Peyer's patch (tissue), 4 donors: ENCODE measurements at regions not wholly inside any gene's neighbourhood (a gene's known extent, or its start where the extent isn't known, plus 50 kb on each side); places are given as distances from the start of the nearest gene placed in this dataset.
"Not testable (repeated sequence)": the region's sequence is repeated elsewhere in the genome, so short reads cannot be mapped to it uniquely, and the experiment has no call there.

Experiments used
- DNase-seq, 3 donors: peaks; one replicate each; pipeline ENCODE4 v3.0.0-alpha.2; 2017 to 2019
- H3K27ac ChIP-seq, 4 donors: fragments of 200-600 bp; sonication (generic); one replicate each; pipeline ENCODE4 v1.5.1; 2016 to 2019
- H3K27me3 ChIP-seq, 2 donors: fragments of 200-600 bp; sonication (generic); one replicate each; pipeline ENCODE4 v1.5.1; 2019
- H3K36me3 ChIP-seq, 3 donors: fragments of 200-600 bp; sonication (generic); one replicate each; pipeline ENCODE4 v1.5.1; 2016 to 2019
- H3K4me1 ChIP-seq, 4 donors: fragments of 200-600 bp; sonication (generic); one replicate each; pipeline ENCODE4 v1.5.1; 2016 to 2019
- H3K4me3 ChIP-seq, 4 donors: fragments of 200-600 bp; sonication (generic); 1 replicate in 3 of 4; 2 replicates in 1 of 4; pipeline ENCODE4 v1.5.1; 2016 to 2019; ENCODE audit warnings: mild to moderate bottlenecking in 1 of 4
- H3K9me3 ChIP-seq, 4 donors: fragments of 200-600 bp; sonication (generic); one replicate each; pipeline ENCODE4 v1.5.1; 2016 to 2019; ENCODE audit warnings: mild to moderate bottlenecking in 1 of 4
- POLR2A ChIP-seq, 2 donors: fragments of 450-650 bp; IDR thresholded peaks; one replicate each; pipeline ENCODE4 v1.5.1; 2017; ENCODE audit warnings: antibody characterized with exemption in 2 of 2, mild to moderate bottlenecking in 2 of 2, moderate library complexity in 2 of 2
- small RNA-seq, 2 donors: library from RNA; depleted of rRNA; stranded (forward); fragments of <200 nt; gene quantifications; one replicate each; pipeline ENCODE3, GENCODE V24; 2016
- TF ChIP-seq, protein P1 (sequence below), 6 experiments: fragments of 450-650 bp in 4 of 6; fragments of 200-600 bp in 2 of 6; sonication (generic) in 1 of 6; IDR thresholded peaks; one replicate each; pipeline ENCODE4 v1.5.1; 2017 to 2019; ENCODE audit warnings: antibody characterized with exemption in 6 of 6, mild to moderate bottlenecking in 3 of 6, moderate library complexity in 1 of 6

DNA sequence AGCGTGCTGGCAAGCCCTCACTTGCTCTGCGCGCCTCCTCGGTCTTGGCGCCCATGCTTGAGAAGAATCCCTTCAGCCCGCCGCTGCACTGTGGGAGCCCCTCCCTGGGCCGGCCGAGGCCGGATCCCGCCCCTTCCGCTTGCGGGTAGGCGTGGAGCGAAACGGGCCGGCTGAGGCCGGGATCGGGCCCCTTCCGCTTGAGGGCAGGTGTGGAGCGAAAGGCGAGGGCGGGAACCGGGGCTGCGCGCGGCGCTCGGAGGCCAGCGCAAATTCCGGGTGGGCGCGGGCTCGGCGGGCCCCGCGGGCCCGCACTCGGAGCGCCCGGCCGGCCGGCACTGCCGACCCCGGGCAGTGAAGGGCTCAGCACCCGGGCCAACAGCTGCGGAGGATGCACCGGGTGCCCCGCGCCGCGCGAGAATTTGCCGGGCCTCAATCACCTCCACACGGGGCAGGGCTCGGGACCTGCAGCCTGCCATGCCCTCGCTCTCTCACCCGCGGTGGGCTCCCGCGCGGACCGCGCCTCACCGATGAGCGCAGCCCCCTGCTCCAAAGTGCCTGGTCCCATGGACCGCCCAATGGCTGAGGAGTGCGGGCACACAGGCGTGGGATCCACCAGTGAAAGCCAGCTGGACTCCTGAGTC, 58.1 kb upstream of the GBA3 start:
- H3K27me3 ChIP-seq, result no peaks in the 10 kb centered on the region
- no peaks in the 10 kb centered on the region for H3K36me3 ChIP-seq
- no peaks in the 10 kb centered on the region for H3K4me1 ChIP-seq
- TF ChIP-seq POLR2A (IDR thresholded peaks at IDR 0.05), result no peak
- TF ChIP-seq, protein P1, sequence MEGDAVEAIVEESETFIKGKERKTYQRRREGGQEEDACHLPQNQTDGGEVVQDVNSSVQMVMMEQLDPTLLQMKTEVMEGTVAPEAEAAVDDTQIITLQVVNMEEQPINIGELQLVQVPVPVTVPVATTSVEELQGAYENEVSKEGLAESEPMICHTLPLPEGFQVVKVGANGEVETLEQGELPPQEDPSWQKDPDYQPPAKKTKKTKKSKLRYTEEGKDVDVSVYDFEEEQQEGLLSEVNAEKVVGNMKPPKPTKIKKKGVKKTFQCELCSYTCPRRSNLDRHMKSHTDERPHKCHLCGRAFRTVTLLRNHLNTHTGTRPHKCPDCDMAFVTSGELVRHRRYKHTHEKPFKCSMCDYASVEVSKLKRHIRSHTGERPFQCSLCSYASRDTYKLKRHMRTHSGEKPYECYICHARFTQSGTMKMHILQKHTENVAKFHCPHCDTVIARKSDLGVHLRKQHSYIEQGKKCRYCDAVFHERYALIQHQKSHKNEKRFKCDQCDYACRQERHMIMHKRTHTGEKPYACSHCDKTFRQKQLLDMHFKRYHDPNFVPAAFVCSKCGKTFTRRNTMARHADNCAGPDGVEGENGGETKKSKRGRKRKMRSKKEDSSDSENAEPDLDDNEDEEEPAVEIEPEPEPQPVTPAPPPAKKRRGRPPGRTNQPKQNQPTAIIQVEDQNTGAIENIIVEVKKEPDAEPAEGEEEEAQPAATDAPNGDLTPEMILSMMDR (IDR thresholded peaks at IDR 0.05), result no peak
- DNase-seq, result no peak
- H3K4me3 ChIP-seq, result no peak overlapping the region
- H3K27ac ChIP-seq, result no peak overlapping the region
- H3K9me3 ChIP-seq, result no peaks in the 10 kb centered on the region

DNA sequence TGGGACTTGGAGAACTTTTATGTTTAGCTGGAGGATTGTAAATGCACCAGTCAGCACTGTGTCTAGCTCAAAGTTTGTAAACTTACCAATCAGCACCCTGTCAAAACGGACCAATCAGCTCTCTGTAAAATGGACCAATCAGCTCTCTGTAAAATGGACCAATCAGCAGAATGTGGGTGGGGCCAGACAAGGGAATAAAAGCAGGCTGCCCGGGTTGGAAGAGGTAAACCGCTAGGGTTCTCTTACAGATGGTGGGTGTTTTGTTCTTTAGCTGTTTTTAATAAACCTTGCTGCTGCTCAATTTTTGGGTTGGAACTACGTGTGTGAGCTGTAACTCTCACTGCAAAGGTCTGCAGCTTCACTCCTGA, 57.6 kb upstream of the GBA3 start:
- not testable (repeated sequence) for H3K27ac ChIP-seq, H3K4me1 ChIP-seq, H3K9me3 ChIP-seq, H3K27me3 ChIP-seq, DNase-seq, H3K4me3 ChIP-seq, H3K36me3 ChIP-seq

DNA sequence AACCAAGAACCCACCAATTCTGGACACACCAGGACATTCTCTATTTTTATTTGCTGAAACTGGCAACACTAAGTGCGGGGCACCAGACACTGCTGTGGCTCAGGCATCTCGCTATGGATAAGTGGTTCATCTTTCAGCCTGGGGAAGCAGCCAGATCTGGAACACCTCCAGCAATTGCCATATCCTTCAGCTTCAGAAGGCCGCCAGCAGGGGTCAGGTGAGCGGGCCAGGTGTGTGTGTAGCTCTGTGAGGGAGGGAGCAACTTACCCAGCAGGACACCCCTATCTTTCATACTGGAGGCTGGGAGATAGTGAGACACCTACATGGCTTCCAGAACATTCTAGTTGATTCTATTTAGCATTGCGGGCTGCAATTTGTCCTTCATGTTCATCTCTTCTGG, 57.0 kb upstream of the GBA3 start:
- Histone ChIP-seq H3K9me3 (no peaks in the 10 kb centered on the region), H3K4me3 (no peak overlapping the region), H3K27ac (no peak overlapping the region), H3K4me1 (no peaks in the 10 kb centered on the region), H3K36me3 (no peaks in the 10 kb centered on the region), H3K27me3 (no peaks in the 10 kb centered on the region)
- DNase-seq, result no peak
- TF ChIP-seq, protein P1 (IDR thresholded peaks at IDR 0.05), result no peak
- TF ChIP-seq POLR2A (IDR thresholded peaks at IDR 0.05), result no peak

DNA sequence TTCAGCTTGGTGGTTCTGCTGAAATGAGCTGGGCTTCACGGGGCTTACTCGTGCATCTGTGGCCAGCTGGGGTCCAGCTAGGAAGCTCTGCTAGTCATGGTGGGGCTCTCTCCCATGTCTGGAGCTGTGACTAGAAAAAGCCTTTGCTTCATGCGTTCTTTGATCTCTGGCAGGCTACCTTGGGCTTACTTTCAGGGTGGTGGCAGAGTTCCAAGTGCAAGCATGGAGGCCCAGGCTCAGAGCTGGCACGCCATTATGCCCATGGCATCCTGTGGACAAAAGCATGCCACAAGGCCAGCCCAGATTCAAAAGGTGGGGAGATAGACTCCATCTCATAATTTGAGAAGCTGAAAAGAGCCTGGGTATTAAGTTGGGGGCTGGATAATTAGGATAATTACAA, 55.4 kb upstream of the GBA3 start:
- no peak overlapping the region for H3K27ac ChIP-seq
- no peaks in the 10 kb centered on the region for H3K36me3 ChIP-seq
- no peak overlapping the region for H3K4me3 ChIP-seq
- H3K4me1 ChIP-seq, result no peaks in the 10 kb centered on the region
- no peaks in the 10 kb centered on the region for H3K9me3 ChIP-seq
- TF ChIP-seq POLR2A (IDR thresholded peaks at IDR 0.05), result no peak
- TF ChIP-seq, protein P1 (IDR thresholded peaks at IDR 0.05), result no peak
- DNase-seq, result no peak
- H3K27me3 ChIP-seq, result no peaks in the 10 kb centered on the region

Small RNAs in the stretch of these regions (small RNA-seq; reads per million reads assigned to genes)
- 0 reads per million in 2 donors for gene AC098583.1
